ENCODE measurements at regions not wholly inside any gene's neighbourhood (a gene's known extent, or its start where the extent isn't known, plus 50 kb on each side); places are given as distances from the start of the nearest gene placed in this dataset.
"Not testable (repeated sequence)": the region's sequence is repeated elsewhere in the genome, so short reads cannot be mapped to it uniquely, and the experiment has no call there.

DNA sequence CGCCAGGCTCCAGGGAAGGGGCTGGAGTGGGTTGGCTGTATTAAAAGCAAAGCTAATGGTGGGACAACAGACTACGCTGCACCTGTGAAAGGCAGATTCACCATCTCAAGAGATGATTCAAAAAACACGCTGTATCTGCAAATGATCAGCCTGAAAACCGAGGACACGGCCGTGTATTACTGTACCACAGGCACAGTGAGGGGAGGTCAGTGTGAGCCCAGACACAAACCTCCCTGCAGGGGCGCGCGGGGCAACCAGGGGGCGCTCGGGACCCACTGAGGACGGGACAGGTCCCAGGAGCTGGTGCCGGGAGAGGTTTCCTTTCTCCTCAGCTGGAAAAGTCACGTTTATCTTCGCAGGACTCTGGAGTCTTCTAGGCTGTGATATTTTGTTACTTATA, 239.4 kb upstream of the TP53TG3 start:
- H3K4me3 ChIP-seq (replicated peaks in 1 of 3; ENCODE audit: insufficient read depth in 1 of 3, low read depth in 1 of 3, low read length in 3 of 3); H3K36me3 ChIP-seq (ENCODE audit: control insufficient read depth in 2 of 2, extremely low read depth in 1 of 2, insufficient read depth in 2 of 2, low read length in 2 of 2); H3K4me1 ChIP-seq (ENCODE audit: control insufficient read depth, extremely low read depth, insufficient read depth, low read length); CTCF ChIA-PET; H3K9me3 ChIP-seq (replicated peaks; ENCODE audit: control insufficient read depth, insufficient read depth, low read length); dilution Hi-C loops (cut with MboI; ENCODE audit: extremely low pct_ligation_motif_present, low sequenced_read_pairs); H2AFZ ChIP-seq (ENCODE audit: low read depth, low read length); H3K27ac ChIP-seq (ENCODE audit: insufficient read depth, low read depth, low read length); FAIRE-seq; H3K79me2 ChIP-seq (ENCODE audit: control insufficient read depth, insufficient read depth, low read length); H4K20me1 ChIP-seq (replicated peaks; ENCODE audit: control insufficient read depth, extremely low read depth, insufficient read depth, low read length); POLR2A ChIA-PET; H3K9me1 ChIP-seq (replicated peaks; ENCODE audit: control insufficient read depth, extremely low read depth, insufficient read depth, low read length); DNase-seq (ENCODE audit: low read depth, low spot score); intact Hi-C loops (cut with micrococcal nuclease); BruUV-seq (replicated peaks); H3K4me2 ChIP-seq (ENCODE audit: insufficient read depth, low read length); H3K9ac ChIP-seq (replicated peaks; ENCODE audit: extremely low read depth, insufficient read depth, low read length); H3K27me3 ChIP-seq (ENCODE audit: control insufficient read depth in 2 of 2, insufficient read depth in 2 of 2, low read length in 2 of 2): not testable (repeated sequence)

DNA sequence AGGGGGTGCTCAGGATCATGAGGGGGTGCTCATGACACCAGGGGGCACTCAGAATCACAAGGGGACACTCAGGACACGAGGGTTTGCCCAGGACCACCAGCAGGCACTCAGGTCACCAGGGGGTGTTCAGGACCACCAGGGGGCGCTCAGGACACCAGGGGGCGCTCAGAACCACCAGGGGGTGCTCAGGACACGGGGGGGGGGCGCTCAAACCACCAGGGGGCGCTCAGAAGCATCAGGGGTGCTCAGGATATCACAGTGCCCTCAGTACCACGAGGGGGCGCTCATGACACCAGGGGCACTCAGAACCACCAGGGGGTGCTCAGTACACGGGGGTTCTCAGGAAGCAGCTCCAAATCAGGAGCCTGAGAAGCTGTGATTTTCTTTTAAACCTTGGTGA, 221.8 kb upstream of the TP53TG3 start:
- intact Hi-C loops (cut with micrococcal nuclease); H3K4me2 ChIP-seq (ENCODE audit: insufficient read depth, low read length); H3K4me3 ChIP-seq (replicated peaks in 1 of 3; ENCODE audit: insufficient read depth in 1 of 3, low read depth in 1 of 3, low read length in 3 of 3); H3K9me3 ChIP-seq (replicated peaks; ENCODE audit: control insufficient read depth, insufficient read depth, low read length); H4K20me1 ChIP-seq (replicated peaks; ENCODE audit: control insufficient read depth, extremely low read depth, insufficient read depth, low read length); H3K36me3 ChIP-seq (ENCODE audit: control insufficient read depth in 2 of 2, extremely low read depth in 1 of 2, insufficient read depth in 2 of 2, low read length in 2 of 2); H2AFZ ChIP-seq (ENCODE audit: low read depth, low read length); H3K9ac ChIP-seq (replicated peaks; ENCODE audit: extremely low read depth, insufficient read depth, low read length); DNase-seq (ENCODE audit: low read depth, low spot score); BruUV-seq (replicated peaks); H3K27me3 ChIP-seq (ENCODE audit: control insufficient read depth in 2 of 2, insufficient read depth in 2 of 2, low read length in 2 of 2); H3K4me1 ChIP-seq (ENCODE audit: control insufficient read depth, extremely low read depth, insufficient read depth, low read length); dilution Hi-C loops (cut with MboI; ENCODE audit: extremely low pct_ligation_motif_present, low sequenced_read_pairs); POLR2A ChIA-PET; CTCF ChIA-PET; H3K9me1 ChIP-seq (replicated peaks; ENCODE audit: control insufficient read depth, extremely low read depth, insufficient read depth, low read length); H3K27ac ChIP-seq (ENCODE audit: insufficient read depth, low read depth, low read length); H3K79me2 ChIP-seq (ENCODE audit: control insufficient read depth, insufficient read depth, low read length); FAIRE-seq: not testable (repeated sequence)

DNA sequence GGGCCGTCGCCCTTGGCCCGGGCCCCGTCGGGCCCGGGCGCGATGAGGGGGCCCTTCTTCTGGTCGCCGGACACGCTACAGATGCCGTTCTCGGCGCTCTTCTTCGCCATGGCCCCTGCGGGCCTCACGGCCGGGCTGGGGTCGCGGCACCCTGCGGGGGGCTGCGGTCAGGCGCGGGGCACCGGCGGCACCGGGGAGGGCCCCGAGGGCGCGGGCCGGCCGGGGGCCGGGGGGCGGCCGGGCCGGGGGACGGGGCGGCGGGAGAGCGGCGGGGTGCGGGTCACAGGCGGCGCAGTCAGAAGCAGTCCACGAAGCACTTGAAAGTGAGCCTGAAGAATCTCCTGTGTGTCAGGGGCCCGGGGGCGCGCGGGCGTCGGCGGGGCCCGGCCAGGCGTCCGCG, 209.4 kb upstream of the TP53TG3 start:
- H3K9me1 ChIP-seq (replicated peaks; ENCODE audit: control insufficient read depth, extremely low read depth, insufficient read depth, low read length); H4K20me1 ChIP-seq (replicated peaks; ENCODE audit: control insufficient read depth, extremely low read depth, insufficient read depth, low read length); H3K36me3 ChIP-seq (ENCODE audit: control insufficient read depth in 2 of 2, extremely low read depth in 1 of 2, insufficient read depth in 2 of 2, low read length in 2 of 2); H3K4me1 ChIP-seq (ENCODE audit: control insufficient read depth, extremely low read depth, insufficient read depth, low read length); H2AFZ ChIP-seq (ENCODE audit: low read depth, low read length); CTCF ChIA-PET; dilution Hi-C loops (cut with MboI; ENCODE audit: extremely low pct_ligation_motif_present, low sequenced_read_pairs); H3K4me3 ChIP-seq (replicated peaks in 1 of 3; ENCODE audit: insufficient read depth in 1 of 3, low read depth in 1 of 3, low read length in 3 of 3); H3K79me2 ChIP-seq (ENCODE audit: control insufficient read depth, insufficient read depth, low read length); intact Hi-C loops (cut with micrococcal nuclease); H3K9me3 ChIP-seq (replicated peaks; ENCODE audit: control insufficient read depth, insufficient read depth, low read length); H3K27ac ChIP-seq (ENCODE audit: insufficient read depth, low read depth, low read length); DNase-seq (ENCODE audit: low read depth, low spot score); POLR2A ChIA-PET; H3K4me2 ChIP-seq (ENCODE audit: insufficient read depth, low read length); BruUV-seq (replicated peaks); FAIRE-seq; H3K9ac ChIP-seq (replicated peaks; ENCODE audit: extremely low read depth, insufficient read depth, low read length); H3K27me3 ChIP-seq (ENCODE audit: control insufficient read depth in 2 of 2, insufficient read depth in 2 of 2, low read length in 2 of 2): not testable (repeated sequence)

DNA sequence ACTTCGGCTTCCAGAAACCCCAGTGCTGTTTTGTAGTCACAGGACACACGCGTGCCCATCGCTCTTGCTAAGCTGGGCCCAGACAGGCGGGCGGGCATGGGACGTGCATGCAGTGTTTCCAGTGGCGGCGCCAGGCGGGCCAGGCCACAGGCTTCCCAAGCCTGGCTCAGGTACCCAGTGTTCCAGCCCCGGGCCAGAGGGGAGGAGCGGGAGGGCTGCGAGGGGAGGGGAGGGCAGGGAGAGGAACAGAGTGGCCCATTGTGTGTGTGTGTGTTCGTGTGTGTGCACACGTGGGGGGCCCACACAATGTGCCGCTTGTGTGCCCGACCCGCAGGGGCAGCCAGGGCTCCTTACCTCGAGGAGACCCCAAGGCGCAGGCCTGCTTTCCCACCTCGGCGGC, 208.6 kb upstream of the TP53TG3 start:
- FAIRE-seq; H4K20me1 ChIP-seq (replicated peaks; ENCODE audit: control insufficient read depth, extremely low read depth, insufficient read depth, low read length); DNase-seq (ENCODE audit: low read depth, low spot score); POLR2A ChIA-PET; H3K9me1 ChIP-seq (replicated peaks; ENCODE audit: control insufficient read depth, extremely low read depth, insufficient read depth, low read length); H3K9me3 ChIP-seq (replicated peaks; ENCODE audit: control insufficient read depth, insufficient read depth, low read length); H3K4me1 ChIP-seq (ENCODE audit: control insufficient read depth, extremely low read depth, insufficient read depth, low read length); intact Hi-C loops (cut with micrococcal nuclease); H3K9ac ChIP-seq (replicated peaks; ENCODE audit: extremely low read depth, insufficient read depth, low read length); CTCF ChIA-PET; BruUV-seq (replicated peaks); H3K79me2 ChIP-seq (ENCODE audit: control insufficient read depth, insufficient read depth, low read length); H2AFZ ChIP-seq (ENCODE audit: low read depth, low read length); dilution Hi-C loops (cut with MboI; ENCODE audit: extremely low pct_ligation_motif_present, low sequenced_read_pairs); H3K4me3 ChIP-seq (replicated peaks in 1 of 3; ENCODE audit: insufficient read depth in 1 of 3, low read depth in 1 of 3, low read length in 3 of 3); H3K36me3 ChIP-seq (ENCODE audit: control insufficient read depth in 2 of 2, extremely low read depth in 1 of 2, insufficient read depth in 2 of 2, low read length in 2 of 2); H3K27me3 ChIP-seq (ENCODE audit: control insufficient read depth in 2 of 2, insufficient read depth in 2 of 2, low read length in 2 of 2); H3K27ac ChIP-seq (ENCODE audit: insufficient read depth, low read depth, low read length); H3K4me2 ChIP-seq (ENCODE audit: insufficient read depth, low read length): not testable (repeated sequence)

Measured in endothelial cell of umbilical vein (primary cell).